DOHH2 (cell line): ENCODE measurements at regions not wholly inside any gene's neighbourhood (a gene's known extent, or its start where the extent isn't known, plus 50 kb on each side); places are given as distances from the start of the nearest gene placed in this dataset.

Experiments used
- H3F3A ChIP-seq: fragments of 200-600 bp; sonication (generic), shearing (Covaris generic); 2 replicates; pipeline ENCODE4 v1.6.0; 2016; ENCODE audit warnings: antibody characterized with exemption, mild to moderate bottlenecking; ENCODE audit not compliant: control insufficient read depth, insufficient read depth
- H3K27ac ChIP-seq: fragments of 200-600 bp; sonication (generic); 2 replicates; pipeline ENCODE4 v1.5.1; 2014; ENCODE audit warnings: low read depth, mild to moderate bottlenecking, low read length, moderate library complexity
- H3K27me3 ChIP-seq: fragments of 200-600 bp; sonication (generic); 2 replicates; pipeline ENCODE4 v1.6.1; 2014; ENCODE audit warnings: mild to moderate bottlenecking, low read length, mixed read lengths; ENCODE audit not compliant: control insufficient read depth
- H3K36me3 ChIP-seq: fragments of 200-600 bp; sonication (generic); 2 replicates; pipeline ENCODE4 v1.6.1; 2014; ENCODE audit warnings: mild to moderate bottlenecking, low read length, moderate library complexity, mixed read lengths; ENCODE audit not compliant: control insufficient read depth
- H3K4me1 ChIP-seq: fragments of 200-600 bp; sonication (generic); 2 replicates; pipeline ENCODE4 v1.6.1; 2014; ENCODE audit warnings: mild to moderate bottlenecking, low read length, mixed read lengths; ENCODE audit not compliant: control insufficient read depth
- H3K4me2 ChIP-seq: fragments of 200-600 bp; sonication (generic); 2 replicates; pipeline ENCODE4 v1.6.0; 2014; ENCODE audit warnings: mild to moderate bottlenecking, low read length, moderate library complexity
- H3K4me3 ChIP-seq: fragments of 200-600 bp; sonication (generic); 2 replicates; pipeline ENCODE4 v1.5.1; 2014; ENCODE audit warnings: mild to moderate bottlenecking, low read length, mixed read lengths
- H3K79me2 ChIP-seq: fragments of 200-600 bp; sonication (generic); 2 replicates; pipeline ENCODE4 v1.6.1; 2014; ENCODE audit warnings: mild to moderate bottlenecking, low read length, mixed read lengths; ENCODE audit not compliant: control insufficient read depth
- H3K9me2 ChIP-seq: fragments of 200-600 bp; sonication (generic); replicated peaks from 2 replicates; pipeline ENCODE4 v1.6.1; 2014; ENCODE audit warnings: mild to moderate bottlenecking, low read length, mixed read lengths; ENCODE audit not compliant: control insufficient read depth
- H3K9me3 ChIP-seq: fragments of 200-600 bp; sonication (generic); 2 replicates; pipeline ENCODE4 v1.6.1; 2014; ENCODE audit warnings: antibody characterized with exemption, low read length, mixed read lengths; ENCODE audit not compliant: control insufficient read depth, insufficient read depth
- H4K20me1 ChIP-seq: fragments of 200-600 bp; sonication (generic); 2 replicates; pipeline ENCODE4 v1.6.0; 2014; ENCODE audit warnings: low read depth, mild to moderate bottlenecking, antibody characterized with exemption, low read length, moderate library complexity; ENCODE audit not compliant: control insufficient read depth, insufficient read depth
- EZH2phosphoT487 ChIP-seq: fragments of 200-600 bp; sonication (generic); IDR thresholded peaks from 2 replicates; pipeline ENCODE4 v1.6.1; 2017; ENCODE audit warnings: borderline replicate concordance, mild to moderate bottlenecking, antibody characterized with exemption, low read length, moderate library complexity, mixed read lengths
- TF ChIP-seq, protein P1 (sequence below): fragments of 200-600 bp; sonication (generic); IDR thresholded peaks from one replicate; pipeline ENCODE4 v1.5.1; 2014; ENCODE audit warnings: antibody characterized with exemption, mild to moderate bottlenecking, low read depth, low read length; ENCODE audit not compliant: poor library complexity, severe bottlenecking

DNA sequence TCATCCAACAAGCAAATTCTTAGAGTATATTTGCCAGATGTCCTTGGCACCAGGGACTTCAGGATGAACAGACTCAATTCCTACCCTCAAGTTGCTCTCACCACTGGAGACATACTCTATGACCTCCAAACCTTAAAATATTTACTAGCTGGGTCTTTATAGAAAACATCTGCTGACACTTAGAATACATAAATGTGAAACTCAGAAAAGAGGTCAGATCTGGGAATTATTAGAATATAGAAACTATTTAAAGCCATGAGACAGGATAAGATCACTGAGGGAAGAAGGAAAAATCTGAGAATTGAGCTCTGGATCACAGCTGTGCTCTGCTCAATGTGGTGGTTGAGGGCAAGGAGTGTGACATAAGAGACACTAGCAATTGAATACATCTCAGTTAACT is 695.4 kb upstream of the UBE2E2 start:
- no peak overlapping the region for H3K4me3 ChIP-seq
- H3K4me2 ChIP-seq = no peak overlapping the region
- no peaks in the 10 kb centered on the region for H3K9me3 ChIP-seq
- no peaks in the 10 kb centered on the region for H3K79me2 ChIP-seq
- H3F3A ChIP-seq = no peaks in the 10 kb centered on the region
- no peak overlapping the region for H3K27ac ChIP-seq
- H3K4me1 ChIP-seq = no peaks in the 10 kb centered on the region
- no peaks in the 10 kb centered on the region for H3K27me3 ChIP-seq
- no peaks in the 10 kb centered on the region for H4K20me1 ChIP-seq
- TF ChIP-seq, protein P1, sequence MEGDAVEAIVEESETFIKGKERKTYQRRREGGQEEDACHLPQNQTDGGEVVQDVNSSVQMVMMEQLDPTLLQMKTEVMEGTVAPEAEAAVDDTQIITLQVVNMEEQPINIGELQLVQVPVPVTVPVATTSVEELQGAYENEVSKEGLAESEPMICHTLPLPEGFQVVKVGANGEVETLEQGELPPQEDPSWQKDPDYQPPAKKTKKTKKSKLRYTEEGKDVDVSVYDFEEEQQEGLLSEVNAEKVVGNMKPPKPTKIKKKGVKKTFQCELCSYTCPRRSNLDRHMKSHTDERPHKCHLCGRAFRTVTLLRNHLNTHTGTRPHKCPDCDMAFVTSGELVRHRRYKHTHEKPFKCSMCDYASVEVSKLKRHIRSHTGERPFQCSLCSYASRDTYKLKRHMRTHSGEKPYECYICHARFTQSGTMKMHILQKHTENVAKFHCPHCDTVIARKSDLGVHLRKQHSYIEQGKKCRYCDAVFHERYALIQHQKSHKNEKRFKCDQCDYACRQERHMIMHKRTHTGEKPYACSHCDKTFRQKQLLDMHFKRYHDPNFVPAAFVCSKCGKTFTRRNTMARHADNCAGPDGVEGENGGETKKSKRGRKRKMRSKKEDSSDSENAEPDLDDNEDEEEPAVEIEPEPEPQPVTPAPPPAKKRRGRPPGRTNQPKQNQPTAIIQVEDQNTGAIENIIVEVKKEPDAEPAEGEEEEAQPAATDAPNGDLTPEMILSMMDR = no peak
- TF ChIP-seq EZH2phosphoT487 = no peak
- no peaks in the 10 kb centered on the region for H3K36me3 ChIP-seq
- H3K9me2 ChIP-seq = no peaks in the 10 kb centered on the region

GRCh38 chr3:22523925-22524324 is 679.2 kb upstream of the UBE2E2 start:
- H3K9me2 ChIP-seq = no peaks in the 10 kb centered on the region
- H3K36me3 ChIP-seq = no peaks in the 10 kb centered on the region
- TF ChIP-seq EZH2phosphoT487 = no peak
- TF ChIP-seq, protein P1 = no peak
- no peak overlapping the region for H3K4me2 ChIP-seq
- H3F3A ChIP-seq = no peaks in the 10 kb centered on the region
- no peaks in the 10 kb centered on the region for H3K4me1 ChIP-seq
- H3K4me3 ChIP-seq = no peak overlapping the region
- no peak overlapping the region for H3K27ac ChIP-seq
- no peaks in the 10 kb centered on the region for H3K79me2 ChIP-seq
- no peaks in the 10 kb centered on the region for H4K20me1 ChIP-seq
- no peaks in the 10 kb centered on the region for H3K27me3 ChIP-seq
- H3K9me3 ChIP-seq = no peaks in the 10 kb centered on the region

DNA sequence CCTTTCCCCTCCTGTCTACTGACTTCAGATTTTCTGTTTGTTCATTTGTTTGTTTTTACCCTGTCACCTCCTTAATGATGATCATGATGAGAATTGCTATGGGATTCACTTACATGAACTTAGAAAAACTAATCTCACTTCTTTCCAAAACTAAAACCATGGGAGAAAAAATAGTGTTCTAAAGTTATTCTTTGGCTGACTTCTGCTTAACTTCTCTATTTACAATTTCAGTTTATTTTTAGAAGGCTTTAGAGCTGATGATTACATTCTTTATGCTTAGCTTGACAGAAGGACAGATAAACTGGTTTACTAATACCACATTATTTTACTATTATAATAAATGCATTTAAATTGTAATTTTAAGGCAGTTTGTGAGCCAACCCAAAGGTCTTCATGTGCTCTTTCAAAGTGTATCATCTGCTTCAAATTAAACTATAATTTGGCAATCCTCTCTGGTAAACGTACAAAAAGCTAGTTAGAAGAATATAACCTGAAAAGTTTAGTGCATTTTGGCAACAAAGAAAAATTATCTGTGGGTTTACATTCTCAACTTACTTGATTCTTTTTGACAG is 676.8 kb upstream of the UBE2E2 start:
- H3K27me3 ChIP-seq = no peaks in the 10 kb centered on the region
- TF ChIP-seq, protein P1 = no peak
- no peak for TF ChIP-seq EZH2phosphoT487
- no peak overlapping the region for H3K4me3 ChIP-seq
- H3K4me1 ChIP-seq = no peaks in the 10 kb centered on the region
- H3K9me2 ChIP-seq = no peaks in the 10 kb centered on the region
- H3K4me2 ChIP-seq = no peak overlapping the region
- no peaks in the 10 kb centered on the region for H3K9me3 ChIP-seq
- no peaks in the 10 kb centered on the region for H3K36me3 ChIP-seq
- no peaks in the 10 kb centered on the region for H3F3A ChIP-seq
- no peak overlapping the region for H3K27ac ChIP-seq
- H4K20me1 ChIP-seq = no peaks in the 10 kb centered on the region
- H3K79me2 ChIP-seq = no peaks in the 10 kb centered on the region

- TF ChIP-seq, protein P1 = no peak
- Histone ChIP-seq H3K79me2 (no peaks in the 10 kb centered on the region), H3K27me3 (no peaks in the 10 kb centered on the region), H3K36me3 (no peaks in the 10 kb centered on the region), H3K4me2 (no peak overlapping the region), H3K4me3 (no peak overlapping the region), H3K9me3 (no peaks in the 10 kb centered on the region), H4K20me1 (no peaks in the 10 kb centered on the region), H3K4me1 (no peaks in the 10 kb centered on the region), H3K27ac (no peak overlapping the region), H3F3A (no peaks in the 10 kb centered on the region), H3K9me2 (no peaks in the 10 kb centered on the region)
These were observed 666.6 kb upstream of the UBE2E2 start for GRCh38 chr3:22536541-22536940.
